GM12878 (cell line): ENCODE measurements at regions not wholly inside any gene's neighbourhood (a gene's known extent, or its start where the extent isn't known, plus 50 kb on each side); places are given as distances from the start of the nearest gene placed in this dataset.

ENCODE experiments used
- ATAC-seq: fragments of 200-7000 bp; cut with Tn5 transposase; 3 replicates; pipeline ENCODE4 v1.9.1; 2020; ENCODE audit warnings: mild to moderate bottlenecking, moderate library complexity
- BruUV-seq: library from RNA; stranded (reverse); fragments of 400-500 nt; replicated peaks from 2 replicates; lab custom pipeline; 2021; lab: Mats Ljungman, UMichigan
- CTCF ChIA-PET: fragments of 300-600 bp; sonication (Branson Sonifier 250); formaldehyde crosslinking; extraction: SDS; loops from one replicate; lab custom pipeline; 2021; ENCODE audit warnings: inconsistent platforms; lab: Yijun Ruan, JAX
- POLR2A ChIA-PET: fragments of 350-600 bp; formaldehyde crosslinking; extraction: SDS; loops from one replicate; lab custom pipeline; 2021; ENCODE audit warnings: inconsistent platforms; lab: Charles Lee
- RAD21 ChIA-PET: fragments of 300-600 bp; sonication (Branson Sonifier 250); formaldehyde crosslinking; loops from one replicate; lab custom pipeline; 2023; ENCODE audit warnings: antibody characterized with exemption; ENCODE audit not compliant: unreplicated experiment; lab: Charles Lee
- SMC1A ChIA-PET: fragments of 300-600 bp; sonication (Branson Sonifier 250); formaldehyde crosslinking; loops from one replicate; lab custom pipeline; 2023; ENCODE audit not compliant: unreplicated experiment, uncharacterized antibody; lab: Charles Lee
- DNase-seq: peaks from one replicate; pipeline ENCODE4 v3.0.0-alpha.2; 2011; ENCODE audit warnings: low read depth, low spot score
- FAIRE-seq: peaks from 3 replicates; lab custom pipeline; 2011; peaks lifted over from hg19 to GRCh38; lab: Jason Lieb, UNC
- H2AFZ ChIP-seq: 2 replicates; pipeline ENCODE4 v1.6.0; 2011; ENCODE audit warnings: low read depth, low read length, control low read depth; ENCODE audit not compliant: control insufficient read depth
- H3K27ac ChIP-seq: 2 replicates; pipeline ENCODE4 v1.5.1; 2011; ENCODE audit warnings: control low read depth; ENCODE audit not compliant: control insufficient read depth, insufficient read depth
- H3K27me3 ChIP-seq, 2 experiments: replicated peaks in 1 of 2; 2 replicates each; pipeline versions ENCODE4 v1.6.0 to v1.6.1; 2011; ENCODE audit warnings: low read length in 1 of 2; ENCODE audit not compliant: control insufficient read depth in 2 of 2, insufficient read depth in 2 of 2
- H3K36me3 ChIP-seq, 2 experiments: 2 replicates each; pipeline ENCODE4 v1.5.1; 2011; ENCODE audit warnings: low read length in 1 of 2; ENCODE audit not compliant: control insufficient read depth in 2 of 2, insufficient read depth in 2 of 2
- H3K4me1 ChIP-seq: 2 replicates; pipeline ENCODE4 v1.6.1; 2011; ENCODE audit warnings: mild to moderate bottlenecking, low read length, moderate library complexity, mixed read lengths; ENCODE audit not compliant: control insufficient read depth, insufficient read depth
- H3K4me2 ChIP-seq: 2 replicates; pipeline ENCODE4 v1.6.0; 2011; ENCODE audit warnings: control low read depth; ENCODE audit not compliant: control insufficient read depth, insufficient read depth
- H3K4me3 ChIP-seq: fragments of 200-600 bp; sonication (generic); 2 replicates; pipeline ENCODE4 v1.5.1; 2016
- H3K79me2 ChIP-seq: 2 replicates; pipeline ENCODE4 v1.6.0; 2011; ENCODE audit warnings: low read length; ENCODE audit not compliant: control insufficient read depth, insufficient read depth
- H3K9ac ChIP-seq: 2 replicates; pipeline ENCODE4 v1.8.0; 2011; ENCODE audit warnings: low read length, control low read depth, mixed read lengths; ENCODE audit not compliant: control insufficient read depth, insufficient read depth
- H3K9me3 ChIP-seq: replicated peaks from 3 replicates; pipeline ENCODE4 v1.5.1; 2011; ENCODE audit warnings: mild to moderate bottlenecking, low read length; ENCODE audit not compliant: control insufficient read depth, insufficient read depth
- H4K20me1 ChIP-seq: 2 replicates; pipeline ENCODE4 v1.6.0; 2011; ENCODE audit not compliant: control insufficient read depth, insufficient read depth
- CUX1 ChIP-seq: IDR thresholded peaks from 2 replicates; pipeline ENCODE4 v1.6.1; 2012; ENCODE audit warnings: improper control_type of control experiment, low read depth, low read length; ENCODE audit not compliant: insufficient replicate concordance
- IKZF1 ChIP-seq: fragments of 450-650 bp; conservative IDR thresholded peaks from 2 replicates; pipeline ENCODE4 v1.6.1; 2017; ENCODE audit warnings: antibody characterized with exemption, mild to moderate bottlenecking
- IRF5 ChIP-seq: fragments of 450-650 bp; IDR thresholded peaks from 2 replicates; pipeline ENCODE4 v1.6.1; 2017; ENCODE audit warnings: borderline replicate concordance
- MTA3 ChIP-seq: IDR thresholded peaks from 2 replicates; pipeline ENCODE4 v1.6.1; 2012; ENCODE audit warnings: low read length, inconsistent platforms, borderline replicate concordance
- NR2C1 ChIP-seq: fragments of 450-650 bp; IDR thresholded peaks from 2 replicates; pipeline ENCODE4 v1.6.1; 2017; ENCODE audit warnings: antibody characterized with exemption, mild to moderate bottlenecking, moderate library complexity
- RAD51 ChIP-seq: fragments of 450-650 bp; IDR thresholded peaks from 2 replicates; pipeline ENCODE4 v1.6.1; 2016; ENCODE audit warnings: moderate library complexity, mild to moderate bottlenecking, inconsistent platforms
- RELA ChIP-seq: fragments of 450-650 bp; IDR thresholded peaks from 2 replicates; pipeline ENCODE4 v1.8.0; 2014; ENCODE audit warnings: borderline replicate concordance; ENCODE audit not compliant: partially characterized antibody
- SUZ12 ChIP-seq: fragments of 200-600 bp; sonication (generic); IDR thresholded peaks from one replicate; pipeline ENCODE4 v1.6.1; 2018; ENCODE audit warnings: antibody characterized with exemption, mild to moderate bottlenecking; ENCODE audit not compliant: unreplicated experiment
- TBL1XR1 ChIP-seq: IDR thresholded peaks from 2 replicates; pipeline ENCODE4 v1.6.1; 2012; ENCODE audit warnings: low read depth, low read length, improper control_type of control experiment
- YY1 ChIP-seq: IDR thresholded peaks from 2 replicates; pipeline ENCODE4 v1.6.1; 2011; ENCODE audit warnings: low read depth, mild to moderate bottlenecking, low read length
- ZNF592 ChIP-seq: fragments of 450-650 bp; IDR thresholded peaks from 2 replicates; pipeline ENCODE4 v1.6.1; 2017; ENCODE audit warnings: mild to moderate bottlenecking, moderate library complexity
- WGBS: methylation state at CpG from one replicate; pipeline ENCODE4 v1.1.6; 2016; ENCODE audit warnings: low lambda C conversion rate; ENCODE audit not compliant: insufficient replicate concordance, insufficient coverage; ENCODE audit errors: missing lambda C conversion rate; 5-methylcytosine and 5-hydroxymethylcytosine counted together
- in situ Hi-C: fragments of 300-500 bp; cut with MboI; formaldehyde crosslinking; loops from 9 replicates; pipeline ENCODE4 v1.14.3; 2018; ENCODE audit warnings: mixed read lengths
- intact Hi-C: fragments of 100-400 bp; cut with micrococcal nuclease; formaldehyde crosslinking; loops from one replicate; pipeline ENCODE4 v1.14.2; 2022; ENCODE audit not compliant: unreplicated experiment

DNA sequence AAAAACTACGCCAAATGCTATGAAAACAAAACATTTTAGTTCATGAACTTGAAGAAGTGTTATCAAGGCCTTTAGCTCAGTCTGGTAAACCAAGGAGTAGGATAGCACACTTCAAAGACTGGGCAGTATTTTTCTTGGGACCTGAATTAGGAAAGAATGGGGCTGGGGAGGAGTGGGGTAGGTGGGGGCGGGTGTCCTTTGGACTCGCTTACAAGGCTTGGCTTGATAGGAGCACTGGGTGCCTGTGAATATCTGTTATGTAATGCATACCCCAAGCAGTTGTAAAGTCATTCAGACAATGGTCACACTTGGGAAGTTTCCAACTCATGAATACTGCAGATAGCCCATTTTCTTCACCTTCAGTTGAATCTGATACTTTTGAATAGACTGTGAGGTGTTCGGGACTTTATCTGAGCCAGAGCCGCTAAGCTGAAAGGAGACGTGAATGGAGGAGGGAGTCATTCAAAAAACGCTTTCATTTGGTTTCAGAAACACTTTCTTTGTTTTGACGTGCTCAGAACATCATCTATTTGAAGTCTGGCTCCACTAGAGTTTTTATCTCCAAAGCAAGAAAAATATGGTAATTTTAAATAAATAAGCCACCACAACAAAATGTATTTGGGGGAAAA lies 70.1 kb upstream of the FAM204A start:
- in situ Hi-C loops (no loop called here), intact Hi-C loops (no loop called here)
- H3K9me3 ChIP-seq: no peaks in the 10 kb centered on the region
- WGBS: 26% methylated on average over 8 of the region's 8 CpGs
- H3K79me2 ChIP-seq: no peaks in the 10 kb centered on the region
- no peak overlapping the region for H2AFZ ChIP-seq
- peaks cover 0 to 4% of the 10 kb centered on the region in 2 experiments; a peak in 2 of 4 replicates for H3K27me3 ChIP-seq
- FAIRE-seq (no peak), ATAC-seq (no peak), DNase-seq (no peak)
- H3K4me2 ChIP-seq: no peak overlapping the region
- POLR2A ChIA-PET: interaction anchor here (0.6 kb wide), 1 partner anchor 1055 kb away, joined by 3 read pairs; no protein-coding TSS in a partner anchor
- no peak for TF ChIP-seq TBL1XR1
- no peak for TF ChIP-seq YY1
- TF ChIP-seq RELA: no peak
- no peak for TF ChIP-seq IRF5
- no peak for TF ChIP-seq IKZF1
- TF ChIP-seq NR2C1: no peak
- no peak for TF ChIP-seq SUZ12
- no peak for TF ChIP-seq MTA3
- no peak for TF ChIP-seq ZNF592
- no peak for TF ChIP-seq CUX1
- no peak for TF ChIP-seq RAD51
- H3K4me1 ChIP-seq: no peaks in the 10 kb centered on the region
- no peak overlapping the region for H3K9ac ChIP-seq
- no peaks in the 10 kb centered on the region for H3K36me3 ChIP-seq
- no peak overlapping the region for H3K27ac ChIP-seq
- no peaks in the 10 kb centered on the region for H4K20me1 ChIP-seq
- H3K4me3 ChIP-seq: no peak overlapping the region
- SMC1A ChIA-PET: no interaction called here
- CTCF ChIA-PET: no interaction called here
- BruUV-seq: no TSS peak
- RAD21 ChIA-PET: no interaction called here
